Caco-2 (cell line): ENCODE measurements at regions not wholly inside any gene's neighbourhood (a gene's known extent, or its start where the extent isn't known, plus 50 kb on each side); places are given as distances from the start of the nearest gene placed in this dataset.

Experiments
- BruUV-seq: library from RNA; stranded (reverse); fragments of 400-500 nt; replicated peaks from 2 replicates; lab custom pipeline; 2021; lab: Mats Ljungman, UMichigan
- CTCF ChIA-PET: fragments of 300-600 bp; sonication (Branson Sonifier 250); formaldehyde crosslinking; loops from one replicate; lab custom pipeline; 2022; ENCODE audit warnings: antibody characterized with exemption; lab: Charles Lee
- POLR2A ChIA-PET: fragments of 300-600 bp; sonication (Branson Sonifier 250); formaldehyde crosslinking; loops from one replicate; lab custom pipeline; 2022; ENCODE audit warnings: antibody characterized with exemption; lab: Charles Lee
- DNase-seq, 2 experiments: peaks; one replicate each; pipeline versions ENCODE4 v3.0.0 to v3.0.0-alpha.2; 2020 to 2022
- H3K27me3 ChIP-seq: replicated peaks from 2 replicates; pipeline ENCODE4 v1.6.0; 2011; ENCODE audit warnings: low read length; ENCODE audit not compliant: control insufficient read depth, insufficient read depth
- H3K36me3 ChIP-seq: 2 replicates; pipeline ENCODE4 v1.5.1; 2011; ENCODE audit warnings: low read length; ENCODE audit not compliant: control insufficient read depth, insufficient read depth
- H3K4me1 ChIP-seq: fragments of 250-450 bp; sonication (Bioruptor Pico); 2 replicates; pipeline ENCODE4 v1.5.1; 2020; ENCODE audit warnings: mild to moderate bottlenecking
- H3K4me3 ChIP-seq: 2 replicates; pipeline ENCODE4 v1.5.1; 2011; ENCODE audit warnings: low read depth, mild to moderate bottlenecking, control low read depth, low read length
- H3K9me3 ChIP-seq: fragments of 250-450 bp; sonication (Bioruptor Pico); 2 replicates; pipeline ENCODE4 v1.5.1; 2020; ENCODE audit warnings: mild to moderate bottlenecking, moderate library complexity
- H3K27ac Mint-ChIP-seq: one replicate; pipeline ENCODE4 v1.8.0; 2022; ENCODE audit warnings: mixed read lengths; ENCODE audit not compliant: unreplicated experiment
- H3K27me3 Mint-ChIP-seq: one replicate; pipeline ENCODE4 v1.8.0; 2022; ENCODE audit warnings: mixed read lengths; ENCODE audit not compliant: insufficient read depth, unreplicated experiment
- H3K36me3 Mint-ChIP-seq: one replicate; pipeline ENCODE4 v1.8.0; 2022; ENCODE audit warnings: mild to moderate bottlenecking, mixed read lengths; ENCODE audit not compliant: insufficient read depth, unreplicated experiment
- H3K4me1 Mint-ChIP-seq: one replicate; pipeline ENCODE4 v1.8.0; 2022; ENCODE audit warnings: low read depth, mixed read lengths; ENCODE audit not compliant: unreplicated experiment
- H3K4me3 Mint-ChIP-seq: one replicate; pipeline ENCODE4 v1.8.0; 2022; ENCODE audit warnings: mild to moderate bottlenecking, moderate library complexity, mixed read lengths; ENCODE audit not compliant: unreplicated experiment
- H3K9me3 Mint-ChIP-seq: one replicate; pipeline ENCODE4 v1.8.0; 2022; ENCODE audit warnings: mixed read lengths; ENCODE audit not compliant: unreplicated experiment
- intact Hi-C: fragments of 100-400 bp; cut with micrococcal nuclease; formaldehyde crosslinking; loops from one replicate; pipeline ENCODE4 v1.10.0; 2022; ENCODE audit not compliant: unreplicated experiment
- TF ChIP-seq, protein P1 (sequence below), 2 experiments: fragments of 200-600 bp in 1 of 2; IDR thresholded peaks; 1 replicate in 1 of 2; 2 replicates in 1 of 2; pipeline versions ENCODE4 v1.5.1 to v1.8.0; 2011 to 2022; ENCODE audit warnings: antibody characterized with exemption in 1 of 2, control low read depth in 1 of 2, inconsistent platforms in 1 of 2, low read depth in 1 of 2, low read length in 1 of 2, mild to moderate bottlenecking in 1 of 2, moderate library complexity in 1 of 2; ENCODE audit not compliant: insufficient read depth in 1 of 2, severe bottlenecking in 1 of 2, unreplicated experiment in 1 of 2

DNA sequence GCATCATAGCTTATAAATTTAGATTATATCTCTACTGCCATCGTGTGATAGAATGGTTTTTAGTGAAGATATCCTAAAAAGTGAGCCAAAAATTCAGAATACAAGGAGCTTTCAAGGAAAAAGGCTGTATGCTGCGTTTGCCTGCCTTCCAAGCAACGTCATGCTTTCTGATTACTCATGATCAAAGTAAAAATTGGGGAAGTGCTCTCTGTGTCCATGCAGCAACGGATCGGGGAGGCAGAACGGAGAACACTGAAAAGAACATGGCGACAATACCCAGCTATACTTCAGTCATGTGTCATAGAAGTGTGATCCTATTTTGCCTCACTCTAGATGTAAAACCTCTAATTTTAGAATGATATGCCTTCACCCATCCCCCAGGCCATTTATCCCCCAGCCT lies 185.7 kb downstream of the SUCLG1 start:
- H3K4me3 Mint-ChIP-seq, result no peak overlapping the region
- POLR2A ChIA-PET, result no interaction called here
- no peaks in the 10 kb centered on the region for H3K4me1 ChIP-seq
- CTCF ChIA-PET, result no interaction called here
- no peaks in the 10 kb centered on the region for H3K9me3 Mint-ChIP-seq
- no TSS peak for BruUV-seq
- H3K27me3 ChIP-seq, result no peaks in the 10 kb centered on the region
- no peak overlapping the region for H3K27ac Mint-ChIP-seq
- no peaks in the 10 kb centered on the region for H3K4me1 Mint-ChIP-seq
- DNase-seq, result no peak
- TF ChIP-seq, protein P1, sequence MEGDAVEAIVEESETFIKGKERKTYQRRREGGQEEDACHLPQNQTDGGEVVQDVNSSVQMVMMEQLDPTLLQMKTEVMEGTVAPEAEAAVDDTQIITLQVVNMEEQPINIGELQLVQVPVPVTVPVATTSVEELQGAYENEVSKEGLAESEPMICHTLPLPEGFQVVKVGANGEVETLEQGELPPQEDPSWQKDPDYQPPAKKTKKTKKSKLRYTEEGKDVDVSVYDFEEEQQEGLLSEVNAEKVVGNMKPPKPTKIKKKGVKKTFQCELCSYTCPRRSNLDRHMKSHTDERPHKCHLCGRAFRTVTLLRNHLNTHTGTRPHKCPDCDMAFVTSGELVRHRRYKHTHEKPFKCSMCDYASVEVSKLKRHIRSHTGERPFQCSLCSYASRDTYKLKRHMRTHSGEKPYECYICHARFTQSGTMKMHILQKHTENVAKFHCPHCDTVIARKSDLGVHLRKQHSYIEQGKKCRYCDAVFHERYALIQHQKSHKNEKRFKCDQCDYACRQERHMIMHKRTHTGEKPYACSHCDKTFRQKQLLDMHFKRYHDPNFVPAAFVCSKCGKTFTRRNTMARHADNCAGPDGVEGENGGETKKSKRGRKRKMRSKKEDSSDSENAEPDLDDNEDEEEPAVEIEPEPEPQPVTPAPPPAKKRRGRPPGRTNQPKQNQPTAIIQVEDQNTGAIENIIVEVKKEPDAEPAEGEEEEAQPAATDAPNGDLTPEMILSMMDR (IDR thresholded peaks at IDR 0.05; ENCODE audit: insufficient read depth in 1 of 2, low read depth in 1 of 2, low read length in 1 of 2, severe bottlenecking in 1 of 2, unreplicated experiment in 1 of 2), result no peak
- H3K9me3 ChIP-seq, result no peaks in the 10 kb centered on the region
- H3K27me3 Mint-ChIP-seq, result peaks cover 6% of the 10 kb centered on the region
- intact Hi-C loops, result no loop called here
- no peaks in the 10 kb centered on the region for H3K36me3 ChIP-seq
- no peaks in the 10 kb centered on the region for H3K36me3 Mint-ChIP-seq
- H3K4me3 ChIP-seq, result no peak overlapping the region

DNA sequence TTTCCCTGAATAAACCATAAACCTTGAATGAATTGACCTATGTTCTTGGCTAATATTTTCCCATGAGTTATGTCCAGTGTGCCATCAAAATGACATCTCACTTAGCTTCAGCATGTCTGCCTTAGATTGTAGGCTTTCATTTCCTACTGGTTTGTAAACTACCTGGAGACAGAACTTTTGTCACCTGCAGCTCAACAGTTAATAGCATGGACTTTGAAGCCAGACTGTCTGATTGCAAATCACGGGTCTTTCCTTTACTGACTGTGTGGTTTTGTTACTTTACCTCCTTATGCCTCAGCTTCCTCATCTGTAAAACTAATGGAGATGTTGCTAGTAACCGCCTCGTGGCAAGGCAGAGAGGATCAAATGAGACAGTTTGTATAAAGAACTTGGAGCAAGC lies 187.1 kb downstream of the SUCLG1 start:
- H3K36me3 ChIP-seq, result no peaks in the 10 kb centered on the region
- H3K4me1 Mint-ChIP-seq, result no peaks in the 10 kb centered on the region
- intact Hi-C loops, result no loop called here
- H3K9me3 Mint-ChIP-seq, result no peaks in the 10 kb centered on the region
- H3K27me3 ChIP-seq, result no peaks in the 10 kb centered on the region
- POLR2A ChIA-PET, result no interaction called here
- H3K27me3 Mint-ChIP-seq, result peaks cover 6% of the 10 kb centered on the region
- H3K9me3 ChIP-seq, result no peaks in the 10 kb centered on the region
- no peaks in the 10 kb centered on the region for H3K4me1 ChIP-seq
- DNase-seq, result no peak
- TF ChIP-seq, protein P1 (IDR thresholded peaks at IDR 0.05; ENCODE audit: insufficient read depth in 1 of 2, low read depth in 1 of 2, low read length in 1 of 2, severe bottlenecking in 1 of 2, unreplicated experiment in 1 of 2), result no peak
- no peak overlapping the region for H3K27ac Mint-ChIP-seq
- H3K36me3 Mint-ChIP-seq, result no peaks in the 10 kb centered on the region
- H3K4me3 Mint-ChIP-seq, result no peak overlapping the region
- CTCF ChIA-PET, result no interaction called here
- no TSS peak for BruUV-seq
- H3K4me3 ChIP-seq, result no peak overlapping the region

DNA sequence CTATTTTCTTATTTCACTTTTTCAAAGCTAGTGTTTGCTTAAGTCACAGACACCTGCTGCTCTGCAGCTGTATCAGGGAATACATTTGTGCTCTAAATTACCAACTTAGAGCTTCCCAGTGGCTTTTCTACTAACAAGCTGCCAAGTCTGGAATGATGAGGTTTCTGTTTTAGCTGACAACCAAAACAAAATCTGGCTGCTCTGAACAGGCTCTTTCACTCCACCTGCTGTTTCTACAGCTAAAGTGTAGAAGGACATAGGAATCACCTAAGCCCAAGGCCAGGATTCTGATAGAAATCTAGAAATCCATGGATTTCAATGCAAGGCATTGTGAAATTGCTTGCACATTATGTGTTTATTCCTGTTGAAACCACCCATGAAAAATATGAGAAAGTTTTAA lies 201.2 kb downstream of the SUCLG1 start:
- peak in 1 of 2 experiments; percentile 34 for DNase-seq
- H3K4me3 Mint-ChIP-seq, result no peak overlapping the region
- TF ChIP-seq, protein P1 (IDR thresholded peaks at IDR 0.05; ENCODE audit: insufficient read depth in 1 of 2, low read depth in 1 of 2, low read length in 1 of 2, severe bottlenecking in 1 of 2, unreplicated experiment in 1 of 2), result peak in 1 of 2 experiments; percentile 53
- H3K9me3 Mint-ChIP-seq, result no peaks in the 10 kb centered on the region
- no peaks in the 10 kb centered on the region for H3K4me1 ChIP-seq
- H3K27ac Mint-ChIP-seq, result no peak overlapping the region
- no peaks in the 10 kb centered on the region for H3K27me3 Mint-ChIP-seq
- H3K4me1 Mint-ChIP-seq, result no peaks in the 10 kb centered on the region
- intact Hi-C loops, result loop anchor here (1.0 to 5.0 kb wide), 2 partner anchors 181 to 235 kb away; no protein-coding TSS in a partner anchor
- ChIA-PET CTCF (interaction anchor here (1.4 kb wide), 1 partner anchor 235 kb away, joined by 22 read pairs; no protein-coding TSS in a partner anchor), POLR2A (no interaction called here)
- no TSS peak for BruUV-seq
- no peaks in the 10 kb centered on the region for H3K36me3 Mint-ChIP-seq
- no peaks in the 10 kb centered on the region for H3K36me3 ChIP-seq
- no peaks in the 10 kb centered on the region for H3K27me3 ChIP-seq
- H3K4me3 ChIP-seq, result no peak overlapping the region
- H3K9me3 ChIP-seq, result peaks cover 7% of the 10 kb centered on the region
